Caco-2 (cell line): ENCODE measurements at regions not wholly inside any gene's neighbourhood (a gene's known extent, or its start where the extent isn't known, plus 50 kb on each side); places are given as distances from the start of the nearest gene placed in this dataset.

Experiments
- BruUV-seq: library from RNA; stranded (reverse); fragments of 400-500 nt; replicated peaks from 2 replicates; lab custom pipeline; 2021; lab: Mats Ljungman, UMichigan
- CTCF ChIA-PET: fragments of 300-600 bp; sonication (Branson Sonifier 250); formaldehyde crosslinking; loops from one replicate; lab custom pipeline; 2022; ENCODE audit warnings: antibody characterized with exemption; lab: Charles Lee
- POLR2A ChIA-PET: fragments of 300-600 bp; sonication (Branson Sonifier 250); formaldehyde crosslinking; loops from one replicate; lab custom pipeline; 2022; ENCODE audit warnings: antibody characterized with exemption; lab: Charles Lee
- DNase-seq, 2 experiments: peaks; one replicate each; pipeline versions ENCODE4 v3.0.0 to v3.0.0-alpha.2; 2020 to 2022
- H3K27me3 ChIP-seq: replicated peaks from 2 replicates; pipeline ENCODE4 v1.6.0; 2011; ENCODE audit warnings: low read length; ENCODE audit not compliant: control insufficient read depth, insufficient read depth
- H3K36me3 ChIP-seq: 2 replicates; pipeline ENCODE4 v1.5.1; 2011; ENCODE audit warnings: low read length; ENCODE audit not compliant: control insufficient read depth, insufficient read depth
- H3K4me1 ChIP-seq: fragments of 250-450 bp; sonication (Bioruptor Pico); 2 replicates; pipeline ENCODE4 v1.5.1; 2020; ENCODE audit warnings: mild to moderate bottlenecking
- H3K4me3 ChIP-seq: 2 replicates; pipeline ENCODE4 v1.5.1; 2011; ENCODE audit warnings: low read depth, mild to moderate bottlenecking, control low read depth, low read length
- H3K9me3 ChIP-seq: fragments of 250-450 bp; sonication (Bioruptor Pico); 2 replicates; pipeline ENCODE4 v1.5.1; 2020; ENCODE audit warnings: mild to moderate bottlenecking, moderate library complexity
- H3K27ac Mint-ChIP-seq: one replicate; pipeline ENCODE4 v1.8.0; 2022; ENCODE audit warnings: mixed read lengths; ENCODE audit not compliant: unreplicated experiment
- H3K27me3 Mint-ChIP-seq: one replicate; pipeline ENCODE4 v1.8.0; 2022; ENCODE audit warnings: mixed read lengths; ENCODE audit not compliant: insufficient read depth, unreplicated experiment
- H3K36me3 Mint-ChIP-seq: one replicate; pipeline ENCODE4 v1.8.0; 2022; ENCODE audit warnings: mild to moderate bottlenecking, mixed read lengths; ENCODE audit not compliant: insufficient read depth, unreplicated experiment
- H3K4me1 Mint-ChIP-seq: one replicate; pipeline ENCODE4 v1.8.0; 2022; ENCODE audit warnings: low read depth, mixed read lengths; ENCODE audit not compliant: unreplicated experiment
- H3K4me3 Mint-ChIP-seq: one replicate; pipeline ENCODE4 v1.8.0; 2022; ENCODE audit warnings: mild to moderate bottlenecking, moderate library complexity, mixed read lengths; ENCODE audit not compliant: unreplicated experiment
- H3K9me3 Mint-ChIP-seq: one replicate; pipeline ENCODE4 v1.8.0; 2022; ENCODE audit warnings: mixed read lengths; ENCODE audit not compliant: unreplicated experiment
- intact Hi-C: fragments of 100-400 bp; cut with micrococcal nuclease; formaldehyde crosslinking; loops from one replicate; pipeline ENCODE4 v1.10.0; 2022; ENCODE audit not compliant: unreplicated experiment
- TF ChIP-seq, protein P1 (sequence below), 2 experiments: fragments of 200-600 bp in 1 of 2; IDR thresholded peaks; 1 replicate in 1 of 2; 2 replicates in 1 of 2; pipeline versions ENCODE4 v1.5.1 to v1.8.0; 2011 to 2022; ENCODE audit warnings: antibody characterized with exemption in 1 of 2, control low read depth in 1 of 2, inconsistent platforms in 1 of 2, low read depth in 1 of 2, low read length in 1 of 2, mild to moderate bottlenecking in 1 of 2, moderate library complexity in 1 of 2; ENCODE audit not compliant: insufficient read depth in 1 of 2, severe bottlenecking in 1 of 2, unreplicated experiment in 1 of 2

DNA sequence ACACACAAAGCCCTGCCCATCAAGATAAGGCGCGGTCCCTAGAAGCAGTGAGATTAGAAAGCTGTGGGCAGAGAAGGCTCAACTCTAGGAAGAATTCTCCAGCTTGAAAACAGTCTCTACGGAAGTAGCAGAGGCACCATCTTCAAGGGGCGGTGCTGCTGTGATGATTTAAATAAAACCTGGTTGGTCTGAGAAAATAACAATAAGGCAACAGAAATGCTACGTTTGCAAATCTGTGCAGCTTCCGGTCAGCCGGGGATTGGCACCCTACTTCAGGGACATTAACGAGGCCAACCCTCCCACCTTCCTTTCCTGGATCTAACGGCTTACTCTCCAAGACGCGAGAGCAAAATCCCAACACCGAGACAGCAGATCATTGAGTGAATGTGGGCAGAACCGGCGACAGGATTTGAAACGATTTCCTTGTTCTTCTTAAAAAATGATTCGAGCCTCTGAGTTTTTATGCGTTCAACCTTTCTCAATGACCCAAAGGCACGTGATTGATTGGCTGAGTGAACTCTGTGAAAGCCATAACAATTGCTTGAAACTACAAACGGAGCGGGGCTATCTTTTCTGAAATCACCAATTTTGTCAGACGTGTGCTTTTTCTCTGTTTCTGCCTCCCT lies 93.7 kb upstream of the ZNF516 start:
- Mint-ChIP-seq H3K27ac (no peak overlapping the region), H3K36me3 (no peaks in the 10 kb centered on the region), H3K4me1 (no peaks in the 10 kb centered on the region), H3K9me3 (no peaks in the 10 kb centered on the region), H3K27me3 (peaks cover 8% of the 10 kb centered on the region), H3K4me3 (peak overlapping the region; percentile 38)
- H3K36me3 ChIP-seq, result no peaks in the 10 kb centered on the region
- ChIA-PET POLR2A (no interaction called here), CTCF (no interaction called here)
- H3K4me1 ChIP-seq, result no peaks in the 10 kb centered on the region
- intact Hi-C loops, result no loop called here
- no peaks in the 10 kb centered on the region for H3K9me3 ChIP-seq
- H3K4me3 ChIP-seq, result no peak overlapping the region
- TF ChIP-seq, protein P1, sequence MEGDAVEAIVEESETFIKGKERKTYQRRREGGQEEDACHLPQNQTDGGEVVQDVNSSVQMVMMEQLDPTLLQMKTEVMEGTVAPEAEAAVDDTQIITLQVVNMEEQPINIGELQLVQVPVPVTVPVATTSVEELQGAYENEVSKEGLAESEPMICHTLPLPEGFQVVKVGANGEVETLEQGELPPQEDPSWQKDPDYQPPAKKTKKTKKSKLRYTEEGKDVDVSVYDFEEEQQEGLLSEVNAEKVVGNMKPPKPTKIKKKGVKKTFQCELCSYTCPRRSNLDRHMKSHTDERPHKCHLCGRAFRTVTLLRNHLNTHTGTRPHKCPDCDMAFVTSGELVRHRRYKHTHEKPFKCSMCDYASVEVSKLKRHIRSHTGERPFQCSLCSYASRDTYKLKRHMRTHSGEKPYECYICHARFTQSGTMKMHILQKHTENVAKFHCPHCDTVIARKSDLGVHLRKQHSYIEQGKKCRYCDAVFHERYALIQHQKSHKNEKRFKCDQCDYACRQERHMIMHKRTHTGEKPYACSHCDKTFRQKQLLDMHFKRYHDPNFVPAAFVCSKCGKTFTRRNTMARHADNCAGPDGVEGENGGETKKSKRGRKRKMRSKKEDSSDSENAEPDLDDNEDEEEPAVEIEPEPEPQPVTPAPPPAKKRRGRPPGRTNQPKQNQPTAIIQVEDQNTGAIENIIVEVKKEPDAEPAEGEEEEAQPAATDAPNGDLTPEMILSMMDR (IDR thresholded peaks at IDR 0.05; ENCODE audit: insufficient read depth in 1 of 2, low read depth in 1 of 2, low read length in 1 of 2, severe bottlenecking in 1 of 2, unreplicated experiment in 1 of 2), result no peak
- no peak for DNase-seq
- no TSS peak for BruUV-seq
- H3K27me3 ChIP-seq, result no peaks in the 10 kb centered on the region

DNA sequence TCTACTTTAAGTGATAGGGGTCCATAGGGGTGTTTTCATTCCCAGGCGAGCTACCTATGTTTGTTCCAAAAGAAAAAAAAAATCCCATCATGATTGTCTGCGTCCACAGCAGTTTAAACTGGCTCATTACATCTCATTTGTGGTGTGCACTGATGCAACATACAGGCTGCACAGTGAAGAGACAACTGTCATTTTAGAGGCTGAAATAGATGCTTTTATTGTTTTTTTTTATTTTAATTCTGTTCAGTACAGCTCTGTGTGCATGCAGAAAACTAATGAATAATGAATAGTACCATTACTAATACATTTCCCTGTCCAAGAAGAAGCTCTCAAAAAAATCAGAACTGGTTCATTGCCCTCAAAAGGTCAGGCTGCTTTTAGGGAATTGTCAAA lies 92.8 kb upstream of the ZNF516 start:
- no peaks in the 10 kb centered on the region for H3K4me1 Mint-ChIP-seq
- ChIA-PET CTCF (no interaction called here), POLR2A (no interaction called here)
- H3K4me3 ChIP-seq, result no peak overlapping the region
- no peaks in the 10 kb centered on the region for H3K36me3 ChIP-seq
- TF ChIP-seq, protein P1 (IDR thresholded peaks at IDR 0.05; ENCODE audit: insufficient read depth in 1 of 2, low read depth in 1 of 2, low read length in 1 of 2, severe bottlenecking in 1 of 2, unreplicated experiment in 1 of 2), result no peak
- no peaks in the 10 kb centered on the region for H3K9me3 ChIP-seq
- no peak for DNase-seq
- H3K36me3 Mint-ChIP-seq, result no peaks in the 10 kb centered on the region
- no peak overlapping the region for H3K27ac Mint-ChIP-seq
- peaks cover 11% of the 10 kb centered on the region for H3K27me3 Mint-ChIP-seq
- H3K9me3 Mint-ChIP-seq, result no peaks in the 10 kb centered on the region
- BruUV-seq, result no TSS peak
- H3K27me3 ChIP-seq, result no peaks in the 10 kb centered on the region
- H3K4me1 ChIP-seq, result no peaks in the 10 kb centered on the region
- H3K4me3 Mint-ChIP-seq, result no peak overlapping the region
- intact Hi-C loops, result no loop called here

DNA sequence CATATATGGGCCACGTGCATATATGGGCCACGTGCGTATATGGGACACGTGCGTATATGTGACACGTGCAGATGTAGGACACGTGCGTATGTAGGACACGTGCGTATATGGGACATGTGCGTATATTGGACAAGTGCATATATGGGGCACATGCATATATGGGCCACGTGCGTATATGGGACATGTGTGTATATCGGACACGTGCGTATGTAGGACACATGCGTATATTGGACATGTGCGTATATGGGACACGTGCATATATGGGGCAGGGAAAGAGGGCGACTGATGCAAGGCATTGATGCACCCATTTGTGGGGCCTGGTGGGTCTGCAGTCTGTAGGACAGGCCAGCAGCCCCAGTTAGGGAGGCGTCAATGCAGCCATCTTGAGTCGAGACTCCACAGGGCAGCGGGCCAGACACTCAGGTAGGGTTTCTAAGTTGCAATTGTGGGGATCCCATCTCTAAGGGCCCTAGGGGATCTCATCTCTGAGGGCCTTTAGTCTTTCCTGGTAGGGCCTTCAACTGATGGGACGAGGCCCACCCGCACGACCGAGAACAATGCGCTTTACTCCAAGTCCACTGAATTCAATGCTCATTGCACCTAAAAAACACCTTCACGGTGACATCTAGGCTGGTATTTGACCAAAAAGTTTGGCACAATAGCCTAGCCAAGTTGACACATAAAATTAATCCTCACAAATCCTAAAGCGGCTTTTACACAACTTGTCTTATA lies 92.3 kb upstream of the ZNF516 start:
- no peaks in the 10 kb centered on the region for H3K9me3 ChIP-seq
- no peaks in the 10 kb centered on the region for H3K27me3 ChIP-seq
- Mint-ChIP-seq H3K27me3 (peaks cover 11% of the 10 kb centered on the region), H3K9me3 (no peaks in the 10 kb centered on the region), H3K27ac (no peak overlapping the region), H3K4me3 (no peak overlapping the region), H3K4me1 (no peaks in the 10 kb centered on the region), H3K36me3 (no peaks in the 10 kb centered on the region)
- H3K4me3 ChIP-seq, result no peak overlapping the region
- ChIA-PET CTCF (no interaction called here), POLR2A (no interaction called here)
- intact Hi-C loops, result no loop called here
- H3K4me1 ChIP-seq, result no peaks in the 10 kb centered on the region
- no peak for DNase-seq
- TF ChIP-seq, protein P1 (IDR thresholded peaks at IDR 0.05; ENCODE audit: insufficient read depth in 1 of 2, low read depth in 1 of 2, low read length in 1 of 2, severe bottlenecking in 1 of 2, unreplicated experiment in 1 of 2), result no peak
- BruUV-seq, result no TSS peak
- H3K36me3 ChIP-seq, result no peaks in the 10 kb centered on the region
